Keratinocyte (primary cell): ENCODE measurements at regions not wholly inside any gene's neighbourhood (a gene's known extent, or its start where the extent isn't known, plus 50 kb on each side); places are given as distances from the start of the nearest gene placed in this dataset.
"Not testable (repeated sequence)": the region's sequence is repeated elsewhere in the genome, so short reads cannot be mapped to it uniquely, and the experiment has no call there.

Experiments
- DNase-seq: peaks from one replicate; pipeline ENCODE4 v3.0.0-alpha.2; 2011; ENCODE audit warnings: low read depth, missing footprints, low spot score
- FAIRE-seq: peaks from 2 replicates; lab custom pipeline; 2011; peaks lifted over from hg19 to GRCh38; lab: Jason Lieb, UNC
- H2AFZ ChIP-seq: 2 replicates; pipeline ENCODE4 v1.6.0; 2012; ENCODE audit warnings: low read length, control low read depth, inconsistent platforms; ENCODE audit not compliant: control insufficient read depth
- H3K27ac ChIP-seq: 2 replicates; pipeline ENCODE4 v1.5.1; 2011; ENCODE audit warnings: low read length; ENCODE audit not compliant: control insufficient read depth, insufficient read depth
- H3K27me3 ChIP-seq: 3 replicates; pipeline ENCODE4 v1.6.0; 2011; ENCODE audit warnings: low read length; ENCODE audit not compliant: control insufficient read depth, insufficient read depth; ENCODE audit errors: extremely low read depth
- H3K36me3 ChIP-seq, 2 experiments: 2 replicates in 1 of 2; 3 replicates in 1 of 2; pipeline ENCODE4 v1.5.1; 2011; ENCODE audit warnings: low read length in 2 of 2, mild to moderate bottlenecking in 1 of 2; ENCODE audit not compliant: control insufficient read depth in 2 of 2, insufficient read depth in 2 of 2; ENCODE audit errors: extremely low read depth in 1 of 2
- H3K4me1 ChIP-seq: 3 replicates; pipeline ENCODE4 v1.5.1; 2011; ENCODE audit warnings: low read length; ENCODE audit not compliant: control insufficient read depth, insufficient read depth; ENCODE audit errors: extremely low read depth
- H3K4me2 ChIP-seq: 3 replicates; pipeline ENCODE4 v1.6.0; 2011; ENCODE audit warnings: low read depth, low read length; ENCODE audit not compliant: control insufficient read depth, insufficient read depth; ENCODE audit errors: extremely low read depth
- H3K4me3 ChIP-seq, 3 experiments: fragments of 200-600 bp in 1 of 3; sonication (generic) in 1 of 3; 2 replicates in 2 of 3; 3 replicates in 1 of 3; pipeline ENCODE4 v1.5.1; 2011 to 2016; ENCODE audit warnings: low read length in 3 of 3, mild to moderate bottlenecking in 3 of 3, control low read depth in 2 of 3, inconsistent platforms in 1 of 3, low read depth in 1 of 3, mixed read lengths in 1 of 3, mixed run types in 1 of 3, moderate library complexity in 1 of 3; ENCODE audit not compliant: control insufficient read depth in 2 of 3, insufficient read depth in 2 of 3; ENCODE audit errors: extremely low read depth in 1 of 3
- H3K79me2 ChIP-seq: 2 replicates; pipeline ENCODE4 v1.6.0; 2012; ENCODE audit warnings: low read length; ENCODE audit not compliant: control insufficient read depth, insufficient read depth
- H3K9ac ChIP-seq: 3 replicates; pipeline ENCODE4 v1.6.0; 2011; ENCODE audit warnings: low read length; ENCODE audit not compliant: control insufficient read depth, insufficient read depth; ENCODE audit errors: extremely low read depth
- H3K9me1 ChIP-seq: 3 replicates; pipeline ENCODE4 v1.6.0; 2011; ENCODE audit warnings: low read length; ENCODE audit not compliant: control insufficient read depth, insufficient read depth; ENCODE audit errors: extremely low read depth
- H3K9me3 ChIP-seq: 2 replicates; pipeline ENCODE4 v1.5.1; 2012; ENCODE audit warnings: low read depth, low read length; ENCODE audit not compliant: control insufficient read depth
- H4K20me1 ChIP-seq: 3 replicates; pipeline ENCODE4 v1.6.0; 2011; ENCODE audit warnings: low read length; ENCODE audit not compliant: control insufficient read depth, insufficient read depth; ENCODE audit errors: extremely low read depth
- dilution Hi-C: fragments of 300-500 bp; cut with MboI; formaldehyde crosslinking; loops from one replicate; pipeline ENCODE4 v1.7.0; 2020; ENCODE audit warnings: low sequenced_read_pairs; ENCODE audit not compliant: extremely low pct_ligation_motif_present
- small RNA-seq, 3 experiments: library from RNA; depleted of rRNA; stranded (forward); fragments of <200 nt; gene quantifications; one replicate each; pipeline ENCODE3, GENCODE V24; 2012; ENCODE audit warnings: low read depth in 3 of 3, low replicate concordance in 1 of 3; ENCODE audit not compliant: insufficient read length in 3 of 3

- H3K36me3 ChIP-seq, H3K4me1 ChIP-seq, H3K27me3 ChIP-seq, dilution Hi-C loops, H3K27ac ChIP-seq, H3K4me3 ChIP-seq, H3K79me2 ChIP-seq, H3K9ac ChIP-seq, H3K9me3 ChIP-seq, FAIRE-seq, DNase-seq, H3K9me1 ChIP-seq, H3K4me2 ChIP-seq, H4K20me1 ChIP-seq, H2AFZ ChIP-seq: not testable (repeated sequence)
Measured at GRCh38 chr20:29629395-29629794, 1628.1 kb upstream of the DEFB115 start.

Small RNAs in the stretch of these regions (small RNA-seq; reads per million reads assigned to genes)
- gene RF00002 (0.20 to 3.3 (median 2.0) reads per million in 3 experiments), gene RF00019 (0 reads per million in 3 experiments)
